Activated B cell treated with CpG ODN at 0.5 μM for 24 hours (primary cell): ENCODE measurements at regions not wholly inside any gene's neighbourhood (a gene's known extent, or its start where the extent isn't known, plus 50 kb on each side); places are given as distances from the start of the nearest gene placed in this dataset.
A peak's percentile ranks its signal among the peaks of the same experiment; 100 is the strongest.

Source experiments
- ATAC-seq: fragments of 200-7000 bp; cut with Tn5 transposase; one replicate; pipeline ENCODE4 v1.10.0; 2021; ENCODE audit warnings: low read depth, mild to moderate bottlenecking, moderate library complexity
- CTCF ChIA-PET: fragments of 350-600 bp; sonication (Branson Sonifier 250); formaldehyde crosslinking; loops from one replicate; lab custom pipeline; 2021; ENCODE audit warnings: antibody characterized with exemption; lab: Charles Lee
- POLR2A ChIA-PET: fragments of 350-600 bp; sonication (Branson Sonifier 250); formaldehyde crosslinking; loops from one replicate; lab custom pipeline; 2021; ENCODE audit warnings: antibody characterized with exemption; lab: Charles Lee
- DNase-seq: peaks from one replicate; pipeline ENCODE4 v3.0.0; 2022
- H3K27ac Mint-ChIP-seq: one replicate; pipeline ENCODE4 v1.8.0; 2020; ENCODE audit warnings: mixed read lengths
- H3K27me3 Mint-ChIP-seq: one replicate; pipeline ENCODE4 v1.8.0; 2021; ENCODE audit warnings: mixed read lengths
- H3K36me3 Mint-ChIP-seq: one replicate; pipeline ENCODE4 v1.8.0; 2021; ENCODE audit warnings: low read depth, mixed read lengths
- H3K4me1 Mint-ChIP-seq: one replicate; pipeline ENCODE4 v1.8.0; 2021; ENCODE audit warnings: mixed read lengths
- H3K4me3 Mint-ChIP-seq: one replicate; pipeline ENCODE4 v1.8.0; 2020; ENCODE audit warnings: mild to moderate bottlenecking, mixed read lengths
- H3K9me3 Mint-ChIP-seq: one replicate; pipeline ENCODE4 v1.8.0; 2020; ENCODE audit warnings: mixed read lengths
- intact Hi-C: fragments of 100-400 bp; cut with micrococcal nuclease; formaldehyde crosslinking; loops from one replicate; pipeline ENCODE4 v1.15.1; 2024
- TF ChIP-seq, protein P1 (sequence below): fragments of 200-600 bp; IDR thresholded peaks from one replicate; pipeline ENCODE4 v1.8.0; 2022; ENCODE audit warnings: antibody characterized with exemption, mild to moderate bottlenecking

- Mint-ChIP-seq H3K27ac (no peak overlapping the region), H3K27me3 (peaks cover 3% of the 10 kb centered on the region), H3K4me3 (no peak overlapping the region), H3K4me1 (peaks cover 6% of the 10 kb centered on the region), H3K36me3 (no peaks in the 10 kb centered on the region), H3K9me3 (no peaks in the 10 kb centered on the region)
- ChIA-PET POLR2A (no interaction called here), CTCF (no interaction called here)
- TF ChIP-seq, protein P1, sequence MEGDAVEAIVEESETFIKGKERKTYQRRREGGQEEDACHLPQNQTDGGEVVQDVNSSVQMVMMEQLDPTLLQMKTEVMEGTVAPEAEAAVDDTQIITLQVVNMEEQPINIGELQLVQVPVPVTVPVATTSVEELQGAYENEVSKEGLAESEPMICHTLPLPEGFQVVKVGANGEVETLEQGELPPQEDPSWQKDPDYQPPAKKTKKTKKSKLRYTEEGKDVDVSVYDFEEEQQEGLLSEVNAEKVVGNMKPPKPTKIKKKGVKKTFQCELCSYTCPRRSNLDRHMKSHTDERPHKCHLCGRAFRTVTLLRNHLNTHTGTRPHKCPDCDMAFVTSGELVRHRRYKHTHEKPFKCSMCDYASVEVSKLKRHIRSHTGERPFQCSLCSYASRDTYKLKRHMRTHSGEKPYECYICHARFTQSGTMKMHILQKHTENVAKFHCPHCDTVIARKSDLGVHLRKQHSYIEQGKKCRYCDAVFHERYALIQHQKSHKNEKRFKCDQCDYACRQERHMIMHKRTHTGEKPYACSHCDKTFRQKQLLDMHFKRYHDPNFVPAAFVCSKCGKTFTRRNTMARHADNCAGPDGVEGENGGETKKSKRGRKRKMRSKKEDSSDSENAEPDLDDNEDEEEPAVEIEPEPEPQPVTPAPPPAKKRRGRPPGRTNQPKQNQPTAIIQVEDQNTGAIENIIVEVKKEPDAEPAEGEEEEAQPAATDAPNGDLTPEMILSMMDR = no peak
- DNase-seq = no peak
- intact Hi-C loops = no loop called here
- ATAC-seq = no peak
Measured at GRCh38 chr10:10517866-10518265, 499.8 kb upstream of the CELF2 start.

GRCh38 chr10:10519674-10520073 lies 498.0 kb upstream of the CELF2 start:
- no peaks in the 10 kb centered on the region for H3K9me3 Mint-ChIP-seq
- POLR2A ChIA-PET = no interaction called here
- no peak overlapping the region for H3K4me3 Mint-ChIP-seq
- TF ChIP-seq, protein P1 = no peak
- peaks cover 2% of the 10 kb centered on the region for H3K27me3 Mint-ChIP-seq
- ATAC-seq = no peak
- intact Hi-C loops = no loop called here
- no peak overlapping the region for H3K27ac Mint-ChIP-seq
- H3K36me3 Mint-ChIP-seq = no peaks in the 10 kb centered on the region
- peaks cover 6% of the 10 kb centered on the region for H3K4me1 Mint-ChIP-seq
- no peak for DNase-seq
- CTCF ChIA-PET = no interaction called here

DNA sequence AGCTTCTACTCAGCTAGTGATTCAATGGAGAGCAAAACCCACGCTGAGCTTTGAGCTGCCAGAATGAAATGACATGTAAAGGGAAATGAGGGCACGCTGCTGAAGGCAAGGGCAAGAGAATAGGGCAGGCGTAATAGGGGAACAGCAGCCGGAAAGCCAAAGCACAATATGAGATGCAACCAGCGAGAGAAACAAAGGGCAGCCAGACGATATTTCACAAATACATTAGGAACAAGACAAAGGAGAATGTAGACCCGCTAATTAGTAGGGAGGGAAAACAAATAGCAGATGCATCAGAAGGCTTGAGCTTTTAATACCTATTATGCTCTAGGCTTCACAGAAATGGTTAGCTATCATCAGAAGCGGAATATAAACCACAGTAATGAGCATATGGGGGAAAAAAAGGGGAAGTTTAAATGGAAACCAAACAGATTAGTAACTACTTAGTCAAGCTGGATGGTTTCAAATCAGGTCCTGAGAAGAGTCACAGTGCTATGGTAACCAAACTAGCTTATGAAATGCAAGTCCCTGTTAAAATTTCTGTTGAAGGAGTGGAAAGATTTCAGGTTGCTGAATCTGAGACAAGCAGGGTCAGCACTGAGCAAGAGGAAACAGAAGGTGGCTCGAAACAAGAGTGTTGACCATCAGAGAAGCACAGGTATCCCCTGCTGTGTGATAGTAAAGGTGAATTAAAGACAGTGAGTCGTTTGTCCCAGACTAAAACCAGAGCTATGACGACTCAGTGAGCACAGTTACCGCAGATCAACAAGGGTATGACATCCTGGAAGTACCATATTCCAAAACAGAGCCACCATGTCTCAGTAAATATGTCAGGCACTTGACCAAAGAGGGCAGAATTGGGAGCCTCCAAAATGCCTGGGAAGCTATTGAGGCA lies 496.9 kb upstream of the CELF2 start:
- no peaks in the 10 kb centered on the region for H3K9me3 Mint-ChIP-seq
- H3K27me3 Mint-ChIP-seq = peaks cover 2% of the 10 kb centered on the region
- POLR2A ChIA-PET = no interaction called here
- intact Hi-C loops = no loop called here
- CTCF ChIA-PET = no interaction called here
- no peak overlapping the region for H3K27ac Mint-ChIP-seq
- peaks cover 6% of the 10 kb centered on the region for H3K4me1 Mint-ChIP-seq
- TF ChIP-seq, protein P1 = no peak
- no peaks in the 10 kb centered on the region for H3K36me3 Mint-ChIP-seq
- ATAC-seq (peak; percentile 76), DNase-seq (no peak)
- no peak overlapping the region for H3K4me3 Mint-ChIP-seq

- intact Hi-C loops = no loop called here
- no peaks in the 10 kb centered on the region for H3K9me3 Mint-ChIP-seq
- ATAC-seq (no peak), DNase-seq (no peak)
- no peaks in the 10 kb centered on the region for H3K4me1 Mint-ChIP-seq
- no peak overlapping the region for H3K4me3 Mint-ChIP-seq
- ChIA-PET POLR2A (no interaction called here), CTCF (no interaction called here)
- no peaks in the 10 kb centered on the region for H3K36me3 Mint-ChIP-seq
- H3K27ac Mint-ChIP-seq = no peak overlapping the region
- no peaks in the 10 kb centered on the region for H3K27me3 Mint-ChIP-seq
- TF ChIP-seq, protein P1 = no peak
Measured at GRCh38 chr10:10526846-10527245, 490.8 kb upstream of the CELF2 start.

DNA sequence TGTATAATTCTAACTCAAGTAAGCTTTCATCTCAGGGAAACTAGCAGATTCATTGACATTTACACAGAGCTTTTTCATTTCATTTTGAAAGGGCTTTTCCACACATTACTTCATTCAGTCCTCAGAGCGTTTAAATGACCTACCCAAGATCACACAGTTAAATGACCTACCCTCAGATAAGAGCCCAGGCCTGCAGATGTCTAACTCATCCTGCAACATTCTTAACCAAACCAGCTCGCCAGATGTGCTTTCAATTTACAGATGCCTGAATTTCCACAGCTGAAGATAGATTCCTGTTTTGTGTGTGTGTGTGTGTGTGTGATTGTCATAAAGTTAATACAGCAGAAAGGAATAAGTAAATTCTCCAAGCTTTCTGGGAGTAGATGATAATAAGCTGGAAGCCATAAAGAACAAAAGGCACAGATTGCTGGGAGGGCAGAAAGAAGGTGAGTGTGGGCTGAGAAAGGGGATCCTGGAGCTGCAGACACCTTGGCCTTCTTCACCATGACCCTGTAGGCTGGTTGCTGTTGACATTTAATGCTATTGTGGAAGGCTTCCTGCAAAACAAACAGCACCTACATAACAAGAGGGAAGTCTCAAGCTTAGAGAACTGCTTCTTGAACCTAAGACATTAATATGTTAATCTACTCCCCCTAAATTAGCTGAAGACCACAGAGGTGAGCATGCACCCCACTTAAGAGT lies 489.7 kb upstream of the CELF2 start:
- H3K4me3 Mint-ChIP-seq = no peak overlapping the region
- POLR2A ChIA-PET = interaction anchor here (1.0 kb wide), 1 partner anchor 12 kb away, joined by 8 read pairs; no protein-coding TSS in a partner anchor

More for the DNA sequence above, 489.7 kb upstream of the CELF2 start:
- CTCF ChIA-PET = no interaction called here
- Mint-ChIP-seq H3K9me3 (no peaks in the 10 kb centered on the region), H3K4me1 (no peaks in the 10 kb centered on the region), H3K27ac (no peak overlapping the region), H3K36me3 (no peaks in the 10 kb centered on the region), H3K27me3 (no peaks in the 10 kb centered on the region)
- intact Hi-C loops = no loop called here
- TF ChIP-seq, protein P1 = no peak
- DNase-seq (no peak), ATAC-seq (no peak)
